Sigmoid colon (tissue), 4 donors: ENCODE measurements at regions not wholly inside any gene's neighbourhood (a gene's known extent, or its start where the extent isn't known, plus 50 kb on each side); places are given as distances from the start of the nearest gene placed in this dataset.

Experiments
- EP300 ChIP-seq, 4 donors: sonication (generic); formaldehyde crosslinking; IDR thresholded peaks; one replicate each; pipeline ENCODE4 v1.6.1; 2017; ENCODE audit warnings: antibody characterized with exemption in 4 of 4
- POLR2A ChIP-seq, 2 donors: fragments of 450-650 bp; IDR thresholded peaks; one replicate each; pipeline ENCODE4 v1.6.1; 2016; ENCODE audit warnings: antibody characterized with exemption in 2 of 2, mild to moderate bottlenecking in 2 of 2, moderate library complexity in 2 of 2
- POLR2AphosphoS5 ChIP-seq, 4 donors: sonication (generic); formaldehyde crosslinking; IDR thresholded peaks; one replicate each; pipeline ENCODE4 v1.6.1; 2017; ENCODE audit warnings: antibody characterized with exemption in 4 of 4
- TF ChIP-seq, protein P1 (sequence below), 4 experiments: fragments of 450-650 bp in 3 of 4; fragments of 200-600 bp in 1 of 4; IDR thresholded peaks; one replicate each; pipeline ENCODE4 v1.5.1; 2016 to 2019; ENCODE audit warnings: antibody characterized with exemption in 4 of 4, mild to moderate bottlenecking in 3 of 4, moderate library complexity in 2 of 4

DNA sequence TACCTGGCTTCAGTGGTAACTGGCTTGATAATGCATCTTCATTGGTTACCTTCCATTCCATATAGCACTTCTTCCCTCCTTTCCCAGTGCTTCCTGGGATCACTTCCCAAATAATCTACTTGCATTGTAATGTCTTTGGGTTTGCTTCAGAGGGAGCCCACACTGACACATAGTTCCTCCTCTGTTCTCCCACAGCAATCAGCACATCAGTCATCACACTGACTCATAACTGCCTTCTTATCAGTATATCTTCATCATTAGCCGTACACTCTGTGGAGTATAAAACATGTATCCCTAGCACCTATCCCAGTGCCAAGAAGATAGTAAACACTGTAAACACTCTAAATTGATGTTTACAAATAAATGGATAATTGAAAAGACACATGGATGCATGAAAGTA is 91.4 kb upstream of the SCN10A start:
- TF ChIP-seq EP300 (IDR thresholded peaks at IDR 0.05), result no peak
- TF ChIP-seq, protein P1, sequence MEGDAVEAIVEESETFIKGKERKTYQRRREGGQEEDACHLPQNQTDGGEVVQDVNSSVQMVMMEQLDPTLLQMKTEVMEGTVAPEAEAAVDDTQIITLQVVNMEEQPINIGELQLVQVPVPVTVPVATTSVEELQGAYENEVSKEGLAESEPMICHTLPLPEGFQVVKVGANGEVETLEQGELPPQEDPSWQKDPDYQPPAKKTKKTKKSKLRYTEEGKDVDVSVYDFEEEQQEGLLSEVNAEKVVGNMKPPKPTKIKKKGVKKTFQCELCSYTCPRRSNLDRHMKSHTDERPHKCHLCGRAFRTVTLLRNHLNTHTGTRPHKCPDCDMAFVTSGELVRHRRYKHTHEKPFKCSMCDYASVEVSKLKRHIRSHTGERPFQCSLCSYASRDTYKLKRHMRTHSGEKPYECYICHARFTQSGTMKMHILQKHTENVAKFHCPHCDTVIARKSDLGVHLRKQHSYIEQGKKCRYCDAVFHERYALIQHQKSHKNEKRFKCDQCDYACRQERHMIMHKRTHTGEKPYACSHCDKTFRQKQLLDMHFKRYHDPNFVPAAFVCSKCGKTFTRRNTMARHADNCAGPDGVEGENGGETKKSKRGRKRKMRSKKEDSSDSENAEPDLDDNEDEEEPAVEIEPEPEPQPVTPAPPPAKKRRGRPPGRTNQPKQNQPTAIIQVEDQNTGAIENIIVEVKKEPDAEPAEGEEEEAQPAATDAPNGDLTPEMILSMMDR (IDR thresholded peaks at IDR 0.05), result no peak
- TF ChIP-seq POLR2A (IDR thresholded peaks at IDR 0.05), result no peak
- no peak for TF ChIP-seq POLR2AphosphoS5 (IDR thresholded peaks at IDR 0.05)
